HG03175 (cell line): ENCODE measurements at regions not wholly inside any gene's neighbourhood (a gene's known extent, or its start where the extent isn't known, plus 50 kb on each side); places are given as distances from the start of the nearest gene placed in this dataset.

Experiments used
- ATAC-seq: cut with Tn5 transposase; IDR thresholded peaks from one replicate; pipeline ENCODE4 v1.9.1; 2021; ENCODE audit warnings: mild to moderate bottlenecking, moderate library complexity; ENCODE audit not compliant: unreplicated experiment

DNA sequence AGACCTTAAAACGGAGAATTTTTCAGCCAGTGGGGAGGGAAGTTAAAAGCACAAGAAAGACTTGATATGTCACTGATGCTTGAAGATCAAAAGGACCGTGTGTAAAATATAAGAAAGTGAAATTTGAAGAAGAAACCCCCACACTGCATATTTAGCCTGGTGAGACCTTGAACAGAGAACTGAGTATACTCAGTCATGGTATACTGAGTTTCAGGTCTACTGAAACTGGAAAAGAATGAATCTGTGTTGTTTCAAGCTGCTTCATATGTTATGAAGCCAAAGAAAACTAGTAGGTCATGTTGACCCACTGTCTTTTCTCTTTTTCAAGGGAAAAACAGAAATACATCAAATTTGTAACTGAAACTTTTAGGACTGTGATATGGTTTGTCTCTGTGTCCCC lies 443.8 kb upstream of the GJE1 start:
- peak; percentile 73 for ATAC-seq

DNA sequence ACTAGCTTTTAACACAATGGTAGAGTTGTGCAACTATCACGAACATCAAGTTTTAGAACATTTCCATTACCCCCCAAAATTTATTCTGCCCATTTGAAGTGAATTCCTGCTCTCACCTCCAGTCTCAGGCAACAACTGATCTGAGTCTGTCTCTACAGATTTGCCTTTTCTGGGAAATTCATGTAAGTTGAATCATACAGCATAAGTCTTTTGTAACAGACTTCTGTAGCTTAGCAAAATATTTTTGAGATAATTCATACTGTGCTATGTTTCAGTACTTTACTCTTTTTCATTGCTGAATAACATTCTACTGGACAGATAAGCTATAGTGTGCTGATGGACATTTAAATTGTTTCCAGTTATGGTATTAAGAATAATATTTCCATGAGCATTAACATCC lies 447.3 kb upstream of the GJE1 start:
- ATAC-seq, result no peak

DNA sequence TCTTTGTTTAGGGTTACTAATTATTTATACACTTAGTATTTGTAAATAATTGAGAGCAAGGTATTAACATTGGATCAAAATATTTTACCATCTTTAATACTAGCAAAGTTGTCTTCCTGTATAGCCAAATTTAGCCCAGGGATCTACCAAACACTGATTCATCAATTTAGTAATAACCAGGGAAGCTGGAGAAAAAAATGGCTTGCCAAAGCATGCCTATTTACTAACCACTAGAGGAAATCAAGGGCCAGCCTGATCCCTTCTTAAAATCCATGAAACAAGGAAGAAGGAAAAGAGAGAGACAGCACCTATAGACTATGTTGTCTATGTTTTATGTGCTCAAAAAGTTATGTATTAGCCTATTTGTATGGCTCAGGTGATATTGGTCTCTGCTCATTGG lies 450.3 kb upstream of the GJE1 start:
- no peak for ATAC-seq

DNA sequence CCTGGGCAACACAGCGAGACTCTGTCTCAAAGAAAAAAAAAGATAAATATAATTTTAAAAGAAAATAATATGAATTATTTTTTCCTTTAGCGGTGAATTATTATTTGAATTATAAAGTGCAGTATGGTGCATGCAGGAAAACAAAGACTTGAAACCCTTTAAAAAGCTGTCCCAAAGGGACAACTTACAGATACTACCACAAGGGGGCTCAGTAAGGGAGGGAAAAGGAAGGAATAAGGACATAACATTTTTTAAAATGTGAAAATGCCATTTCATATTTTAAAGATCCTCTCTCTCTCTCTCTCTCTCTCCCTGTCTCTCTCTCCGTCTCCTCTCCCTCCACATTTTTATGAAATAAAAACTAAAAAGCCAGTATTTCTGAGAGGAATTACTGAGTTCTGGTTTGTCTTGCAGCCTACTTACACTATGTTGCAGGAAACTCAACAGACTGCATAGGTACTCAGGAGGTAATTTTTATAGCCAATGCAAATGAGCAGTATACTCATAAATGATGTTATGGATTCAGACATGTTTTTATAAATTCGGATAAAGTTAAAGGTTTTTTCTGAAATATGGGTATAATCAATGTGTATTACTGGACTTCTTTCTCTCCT lies 455.0 kb upstream of the GJE1 start:
- ATAC-seq, result peak; percentile 73

DNA sequence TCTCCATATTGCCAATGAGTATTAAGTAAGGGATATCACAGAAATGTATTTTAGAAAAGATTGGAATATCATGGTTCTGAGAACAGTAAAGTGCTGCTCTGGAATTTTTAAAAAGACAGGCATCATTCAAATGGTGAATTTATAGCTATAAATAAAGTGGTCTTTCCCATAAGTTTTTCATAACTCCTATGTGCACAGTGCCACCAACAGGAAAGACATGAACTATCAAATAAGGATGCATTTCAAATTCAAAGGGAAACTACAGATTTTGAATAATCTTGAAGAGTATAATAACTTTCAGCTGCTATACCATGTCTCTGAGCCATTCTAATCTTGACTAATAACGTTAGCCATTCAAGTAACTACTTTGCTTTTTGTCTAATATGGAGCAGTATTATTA lies 456.8 kb upstream of the GJE1 start:
- no peak for ATAC-seq

DNA sequence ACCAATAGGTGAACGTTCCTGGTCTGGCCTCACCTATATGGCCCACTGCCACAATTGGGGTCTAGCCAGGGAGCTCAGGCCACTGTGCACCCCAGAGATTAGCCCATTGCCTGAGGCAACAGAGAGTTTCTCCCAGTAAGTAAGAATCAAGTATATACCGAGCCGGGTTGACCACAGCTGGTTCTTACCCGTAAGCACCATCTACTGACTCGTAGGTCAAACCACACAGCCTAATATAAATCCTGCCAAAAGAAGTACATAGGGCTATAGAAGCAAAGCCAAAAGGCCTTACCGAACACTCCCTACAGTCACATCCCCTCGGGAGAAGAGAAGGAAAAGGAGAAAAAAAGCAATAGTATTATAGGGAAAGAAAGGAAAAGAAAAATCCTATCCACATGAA lies 463.6 kb upstream of the GJE1 start:
- no peak for ATAC-seq

DNA sequence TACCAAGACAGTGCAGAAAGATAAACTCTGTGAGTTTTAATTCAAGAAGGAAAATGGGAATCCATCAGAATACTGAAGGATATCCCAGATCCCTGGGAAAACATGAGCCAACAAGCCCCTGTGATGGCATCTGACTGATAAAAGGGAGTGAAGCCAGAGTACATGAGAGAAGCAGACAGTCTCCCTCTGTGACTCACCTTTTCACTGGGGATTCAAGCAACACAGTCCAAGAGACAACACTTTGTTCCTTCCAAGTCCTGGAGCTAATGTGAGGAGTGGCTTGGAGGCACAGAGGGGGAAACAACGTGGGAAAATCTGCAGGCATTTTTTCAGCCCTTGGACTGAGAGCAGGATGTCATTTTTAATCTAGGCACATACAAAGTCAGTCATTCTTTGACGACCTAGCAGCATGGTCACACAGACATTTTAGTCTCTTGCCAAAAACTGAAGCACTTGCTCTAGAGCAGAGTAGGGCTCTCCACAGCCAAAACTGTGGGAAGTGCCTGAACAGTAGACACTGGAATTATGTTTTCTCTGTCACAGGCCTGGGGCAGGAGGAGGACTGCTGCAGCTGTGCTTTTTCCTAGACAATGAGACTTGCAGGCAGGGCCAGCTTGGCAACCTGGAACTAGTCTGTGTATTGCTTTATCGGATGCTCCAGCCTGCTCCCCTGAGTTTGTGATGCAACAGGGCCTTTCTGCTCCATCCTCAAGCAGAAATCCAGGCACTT lies 465.0 kb upstream of the GJE1 start:
- ATAC-seq, result no peak

DNA sequence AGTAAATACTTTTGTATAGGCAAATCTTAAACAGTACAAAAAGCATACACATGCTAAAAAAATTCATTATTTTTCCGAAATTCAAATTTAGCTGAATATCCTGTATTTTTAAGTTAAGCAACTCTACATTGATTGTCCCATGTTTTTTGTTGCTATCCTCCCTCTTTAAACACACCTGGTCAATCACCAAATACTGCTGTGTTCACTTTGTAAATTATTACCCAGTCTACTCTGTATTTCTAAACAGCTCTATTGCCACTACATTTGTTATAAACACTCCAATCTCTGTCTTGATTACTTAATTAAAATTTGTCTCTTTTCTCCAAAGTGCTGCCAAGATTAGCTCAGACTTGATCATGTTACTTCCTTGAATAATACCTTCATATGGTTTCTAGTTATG lies 466.5 kb upstream of the GJE1 start:
- no peak for ATAC-seq

DNA sequence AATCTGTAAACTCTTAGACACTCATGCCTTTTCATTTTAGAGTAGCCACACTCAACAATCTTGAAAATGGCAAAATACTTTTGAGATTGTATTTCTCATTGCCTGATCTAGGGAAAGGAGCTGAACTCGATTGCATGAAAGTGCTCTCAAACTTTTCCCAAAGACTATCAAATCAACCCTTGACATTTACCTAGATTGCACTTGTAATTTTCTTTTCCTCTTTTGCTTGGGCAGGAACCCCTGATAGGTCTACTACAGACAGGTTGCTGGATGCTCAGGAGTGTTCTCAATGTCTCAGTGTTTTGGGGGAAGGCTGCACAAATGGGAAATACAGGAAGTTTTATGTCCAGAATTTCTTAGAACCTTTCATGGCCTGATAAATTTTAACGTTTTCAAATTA lies 468.0 kb upstream of the GJE1 start:
- ATAC-seq, result no peak

DNA sequence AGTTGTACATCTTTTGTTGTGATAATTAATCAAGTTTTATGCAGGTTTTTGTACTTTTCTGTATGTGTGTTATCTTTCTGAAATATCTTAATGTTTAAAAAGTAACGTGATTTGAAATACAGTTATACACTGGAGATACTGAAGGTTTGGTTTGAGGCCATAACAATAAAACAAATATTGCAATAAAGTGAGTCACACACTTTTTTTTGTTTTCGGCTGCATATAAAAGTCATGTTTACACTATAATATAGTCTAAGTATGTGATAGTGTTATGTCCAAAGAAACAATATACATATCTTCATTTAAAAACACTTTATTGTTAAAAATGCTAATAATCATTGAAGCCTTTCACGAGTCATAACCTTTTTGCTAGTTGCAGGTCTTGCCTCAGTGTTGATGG lies 473.1 kb upstream of the GJE1 start:
- ATAC-seq, result no peak

DNA sequence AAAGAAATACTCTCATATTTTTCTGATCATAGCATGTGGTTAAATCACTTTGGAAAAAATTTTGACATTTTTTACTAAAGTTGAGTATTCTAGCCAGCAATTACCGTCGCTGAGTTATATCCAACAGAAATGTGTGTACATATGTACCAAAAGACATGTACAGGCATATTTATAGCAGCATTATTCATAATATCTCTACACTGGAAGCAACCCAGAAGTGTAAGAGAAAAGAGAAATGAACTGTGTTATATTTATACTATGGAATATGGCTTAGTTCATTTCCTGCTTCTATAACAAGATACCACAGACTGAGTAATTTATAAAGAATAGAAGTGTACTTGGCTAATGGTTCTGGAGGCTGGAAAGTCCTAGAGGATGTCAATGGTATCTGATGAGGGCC lies 474.0 kb upstream of the GJE1 start:
- ATAC-seq, result no peak

DNA sequence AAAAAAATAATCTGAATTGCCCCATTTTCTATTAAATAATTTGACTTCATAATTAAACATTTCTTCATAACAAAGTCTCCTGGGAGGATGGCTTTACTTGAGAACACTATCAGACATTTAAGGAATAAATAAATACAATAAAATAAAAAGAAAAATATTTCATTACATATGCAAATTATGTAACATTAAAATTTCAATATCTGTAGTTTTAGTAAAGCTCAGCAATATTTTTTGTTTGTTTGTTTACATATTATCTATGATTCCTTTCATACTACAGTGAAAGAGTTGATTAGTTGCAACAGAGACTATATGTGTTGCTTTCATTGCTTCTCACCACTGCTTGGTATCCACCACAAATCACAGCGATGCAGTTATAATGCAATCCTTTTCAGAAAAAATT lies 474.9 kb upstream of the GJE1 start:
- no peak for ATAC-seq

DNA sequence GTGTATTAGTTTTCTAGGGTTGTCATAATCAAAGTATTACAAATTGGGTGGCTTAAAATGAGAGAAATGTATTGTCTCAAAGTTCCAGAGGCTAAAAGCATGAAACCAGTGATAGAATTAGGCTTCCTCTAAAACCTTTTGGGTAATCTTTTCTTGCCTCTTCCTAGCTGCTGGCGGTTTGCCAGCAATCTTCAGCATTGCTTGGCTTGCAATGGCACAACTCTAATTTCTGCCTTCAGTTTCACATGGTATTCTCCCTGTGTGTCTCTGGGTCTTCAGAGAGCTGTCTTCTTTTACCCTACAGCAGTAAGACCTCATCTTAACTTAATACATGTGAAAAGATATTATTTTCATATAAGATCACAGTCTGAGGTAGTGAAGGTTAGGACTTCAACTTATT lies 479.1 kb upstream of the GJE1 start:
- no peak for ATAC-seq

DNA sequence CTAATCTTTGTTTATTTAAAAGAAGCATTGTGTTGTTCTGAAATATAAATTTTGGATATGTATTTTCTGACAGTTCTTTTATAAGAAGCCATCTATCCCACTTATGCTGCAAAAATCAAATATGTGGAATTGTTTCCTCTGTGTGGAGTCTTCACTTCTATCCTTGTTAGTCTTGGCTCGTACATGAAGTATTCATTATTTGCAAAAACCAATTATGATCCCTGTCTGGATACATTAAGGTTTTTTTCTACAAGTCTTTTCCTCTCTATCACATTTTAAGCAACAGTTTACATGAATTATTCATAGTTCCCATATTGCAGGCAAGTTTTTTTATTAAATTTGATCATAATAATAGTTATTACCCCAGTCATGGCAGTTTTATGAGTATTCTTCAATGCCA lies 490.8 kb upstream of the GJE1 start:
- no peak for ATAC-seq

DNA sequence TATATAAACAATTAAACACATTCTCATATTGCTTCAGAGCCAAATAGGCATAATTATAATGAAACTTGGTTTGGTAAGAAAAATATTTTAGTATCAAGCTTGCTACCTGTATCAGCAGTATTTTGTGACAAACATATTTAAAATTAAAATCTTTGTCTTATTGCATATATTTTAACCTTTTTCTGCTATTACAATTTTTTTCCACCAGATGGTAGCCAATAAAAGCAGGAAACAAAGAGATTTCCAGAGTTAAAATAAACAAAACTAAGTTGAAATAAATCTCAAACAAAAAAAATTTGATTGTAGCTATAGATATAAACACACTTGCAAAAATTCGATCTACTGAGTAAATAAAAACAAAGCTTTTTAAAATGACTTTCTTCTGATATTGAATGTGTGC lies 491.3 kb upstream of the GJE1 start:
- no peak for ATAC-seq

DNA sequence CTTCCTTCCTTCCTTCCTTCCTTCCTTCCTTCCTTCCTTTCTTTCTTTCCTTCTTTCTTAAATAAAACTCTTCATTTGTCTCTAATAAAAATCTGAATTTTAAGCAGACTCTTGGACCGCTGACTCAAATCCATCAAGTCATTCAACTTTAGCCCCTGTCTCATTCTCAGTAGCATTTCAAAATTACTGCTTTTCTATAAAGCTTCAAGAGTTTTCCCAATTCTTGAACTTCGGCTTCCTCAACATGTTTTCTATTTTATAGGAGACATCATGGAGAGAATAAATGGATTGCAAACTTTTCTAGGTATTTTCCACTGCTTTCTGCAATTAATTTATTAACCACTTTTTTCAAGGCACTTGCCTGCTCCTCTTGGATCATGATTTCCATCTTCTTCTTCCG lies 497.1 kb upstream of the GJE1 start:
- ATAC-seq, result no peak

DNA sequence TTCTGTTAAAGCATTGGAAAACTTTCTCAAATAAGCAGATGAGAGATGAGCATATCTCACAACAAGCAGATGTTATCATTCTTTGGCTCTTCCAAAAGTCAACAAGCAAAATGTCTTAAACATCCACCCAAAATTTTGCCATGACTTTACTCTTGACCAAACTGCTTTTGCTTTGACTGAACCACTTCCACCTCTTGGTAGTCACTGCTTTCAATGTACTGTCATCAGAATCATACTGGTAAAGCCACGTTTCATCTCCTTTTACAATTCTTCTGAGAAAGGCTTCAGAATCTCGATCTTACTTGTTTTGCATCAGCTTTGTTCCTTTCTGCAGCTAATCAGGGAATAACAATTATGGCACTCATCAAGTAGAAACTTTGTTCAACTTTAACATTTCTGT lies 498.5 kb upstream of the GJE1 start:
- ATAC-seq, result no peak

DNA sequence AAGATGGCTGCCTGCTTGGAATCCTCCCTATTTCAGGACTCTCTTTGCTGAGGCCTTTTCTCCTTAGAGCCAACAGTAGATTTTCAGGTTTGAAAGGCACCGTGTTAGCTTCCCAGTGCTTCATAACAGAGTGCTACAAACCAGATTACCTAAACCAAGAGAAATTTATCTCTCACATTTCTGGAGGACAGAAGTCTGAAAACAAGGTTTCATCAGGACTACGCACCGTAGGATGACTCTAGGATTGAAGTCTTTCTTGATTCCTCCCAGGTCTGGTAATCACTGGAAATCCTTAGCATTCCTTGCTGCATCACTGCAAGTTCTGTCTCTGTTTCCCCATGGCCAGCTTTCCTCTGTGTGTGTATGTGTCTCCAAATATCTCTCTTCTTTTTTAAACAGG lies 508.4 kb upstream of the GJE1 start:
- no peak for ATAC-seq

DNA sequence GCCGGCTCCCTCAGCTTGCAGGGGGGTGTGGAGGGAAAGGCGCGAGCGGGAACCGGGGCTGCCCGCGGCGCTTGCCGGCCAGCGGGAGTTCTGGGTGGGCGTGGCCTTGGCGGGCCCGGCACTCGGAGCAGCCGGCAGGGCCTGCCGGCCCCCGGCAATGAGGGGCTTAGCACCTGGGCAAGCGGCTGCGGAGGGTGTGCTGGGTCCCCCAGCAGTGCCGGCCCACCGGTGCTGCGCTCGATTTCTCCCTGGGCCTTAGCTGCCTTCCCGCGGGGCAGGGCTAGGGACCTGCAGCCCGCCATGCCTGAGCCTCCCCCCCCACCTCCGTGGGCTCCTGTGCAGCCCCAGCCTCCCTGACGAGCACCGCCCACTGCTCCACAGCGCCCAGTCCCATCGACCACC lies 514.5 kb upstream of the GJE1 start:
- no peak for ATAC-seq

DNA sequence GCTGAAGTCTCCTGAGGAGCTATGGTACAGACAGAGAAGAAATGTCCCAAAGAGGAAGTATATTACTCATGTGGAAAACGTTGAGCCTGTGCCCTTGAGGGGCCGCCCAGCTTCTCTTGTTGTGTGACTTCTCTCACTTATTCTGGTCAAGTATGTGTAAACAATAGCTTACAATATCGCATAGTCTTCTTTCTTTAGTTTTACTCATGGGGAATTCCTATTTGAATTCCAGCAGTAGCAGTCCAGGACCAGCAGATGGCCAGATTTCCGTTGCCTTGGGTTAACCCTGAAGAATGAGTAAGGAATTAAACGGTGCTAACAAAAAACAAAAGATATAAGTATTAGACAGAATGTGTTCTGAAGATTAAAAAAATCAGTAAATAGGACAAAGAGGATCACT lies 522.0 kb upstream of the GJE1 start:
- ATAC-seq, result no peak

DNA sequence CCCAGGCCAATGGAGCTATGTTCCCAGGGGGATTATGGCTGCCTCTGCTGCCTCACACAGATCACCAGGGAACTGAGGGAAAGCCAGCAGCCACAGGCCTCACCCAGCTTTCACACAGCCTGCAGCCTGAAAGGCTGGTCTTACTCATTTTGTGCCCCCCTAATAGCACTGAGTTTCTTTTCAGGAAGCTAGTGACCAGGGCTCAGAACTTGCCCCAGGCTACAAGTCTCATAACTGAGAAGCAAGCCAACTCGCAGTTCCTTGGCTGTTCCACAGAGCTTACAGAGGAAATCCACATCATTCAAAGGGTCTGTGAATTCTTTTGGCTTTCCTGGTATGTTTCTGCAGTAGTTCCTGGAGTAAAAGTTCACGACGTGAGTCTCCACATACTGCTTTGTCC lies 524.8 kb upstream of the GJE1 start:
- no peak for ATAC-seq

DNA sequence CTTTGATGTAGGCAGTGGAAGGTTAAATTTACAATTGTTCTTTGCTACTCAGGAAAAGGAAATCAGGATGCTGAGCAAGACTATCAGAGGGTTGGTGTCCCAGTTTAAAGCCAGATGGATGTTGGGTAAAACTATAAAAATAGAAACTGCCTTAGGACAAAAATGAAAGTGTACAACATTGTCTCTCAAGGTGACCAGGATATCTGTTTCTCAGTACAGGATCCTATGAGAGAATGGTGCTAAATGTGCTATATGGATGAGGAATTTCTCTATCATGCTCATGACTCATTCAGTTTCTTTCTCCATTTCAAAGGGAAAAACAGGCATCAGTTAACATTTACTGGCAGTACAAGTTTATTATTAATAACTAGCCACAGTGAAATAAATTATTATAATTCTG lies 534.2 kb upstream of the GJE1 start:
- ATAC-seq, result no peak

DNA sequence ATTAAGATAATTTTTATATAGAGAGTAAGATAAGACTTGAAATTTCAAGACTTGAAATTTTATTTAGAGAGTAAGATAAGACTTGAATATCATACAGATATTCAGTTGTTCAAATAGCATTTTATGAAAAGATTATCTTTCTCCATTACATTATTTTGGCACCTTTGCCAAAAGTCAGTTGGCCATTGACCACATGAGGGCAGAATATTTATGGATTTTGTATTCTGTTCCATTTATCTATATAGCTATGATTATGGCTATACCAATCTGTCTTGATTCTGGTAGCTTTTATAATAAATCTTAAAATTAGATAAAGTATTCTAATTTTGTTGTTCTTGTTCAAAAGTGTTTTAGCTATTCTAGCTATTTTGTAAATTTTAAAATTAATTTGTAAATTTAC lies 537.9 kb upstream of the GJE1 start:
- no peak for ATAC-seq
